Ecto neural progenitor cell (in vitro differentiated cells): ENCODE measurements at regions not wholly inside any gene's neighbourhood (a gene's known extent, or its start where the extent isn't known, plus 50 kb on each side); places are given as distances from the start of the nearest gene placed in this dataset.

Experiments
- DNase-seq: peaks from one replicate; pipeline ENCODE4 v3.0.0-alpha.2; 2018; ENCODE audit warnings: low spot score

- DNase-seq, result peak; percentile 30
These were observed 146.9 kb downstream of the KLF13 start for GRCh38 chr15:31473385-31474058.

DNA sequence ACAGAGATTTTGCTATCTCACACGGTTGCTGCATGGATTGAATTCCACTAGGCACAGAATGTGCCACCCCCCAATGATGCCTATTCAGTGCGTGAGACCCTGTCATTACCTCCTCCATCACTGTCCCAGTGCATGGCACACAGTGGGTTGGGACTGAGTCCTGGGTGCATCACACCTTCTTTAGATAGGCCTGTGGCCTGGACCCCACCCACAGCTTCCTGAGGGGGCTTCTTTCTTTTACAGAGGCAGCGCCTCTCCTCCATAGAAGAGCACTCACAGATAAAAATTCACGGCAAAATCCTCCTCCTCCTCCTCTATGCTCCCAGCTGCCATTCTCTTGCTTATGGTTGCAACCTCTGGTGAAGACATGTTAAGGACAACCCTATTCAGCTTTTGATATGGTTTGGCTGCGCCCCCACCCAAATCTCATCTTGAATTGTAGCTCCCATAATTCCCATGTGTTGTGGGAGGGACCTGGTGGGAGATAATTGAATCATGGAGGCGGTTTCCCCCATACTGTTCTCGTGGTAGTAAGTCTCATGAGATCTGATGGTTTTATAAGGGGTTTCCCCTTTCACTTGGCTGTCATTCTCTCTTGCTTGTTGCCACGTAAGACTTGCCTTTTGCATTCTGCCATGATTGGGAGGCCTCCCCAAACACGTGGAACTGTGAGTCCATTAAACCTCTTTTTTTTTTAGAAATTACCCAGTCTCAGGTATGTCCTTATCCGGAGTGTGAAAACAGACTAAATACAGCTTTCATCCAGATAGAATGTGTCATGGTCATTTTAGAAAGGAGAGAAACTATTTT lies 147.6 kb downstream of the KLF13 start:
- no peak for DNase-seq

- peak; percentile 29 for DNase-seq
These were observed 149.7 kb downstream of the KLF13 start for GRCh38 chr15:31476236-31476810.

- DNase-seq, result peak; percentile 27
These were observed 150.2 kb downstream of the KLF13 start for GRCh38 chr15:31476866-31477265.

DNA sequence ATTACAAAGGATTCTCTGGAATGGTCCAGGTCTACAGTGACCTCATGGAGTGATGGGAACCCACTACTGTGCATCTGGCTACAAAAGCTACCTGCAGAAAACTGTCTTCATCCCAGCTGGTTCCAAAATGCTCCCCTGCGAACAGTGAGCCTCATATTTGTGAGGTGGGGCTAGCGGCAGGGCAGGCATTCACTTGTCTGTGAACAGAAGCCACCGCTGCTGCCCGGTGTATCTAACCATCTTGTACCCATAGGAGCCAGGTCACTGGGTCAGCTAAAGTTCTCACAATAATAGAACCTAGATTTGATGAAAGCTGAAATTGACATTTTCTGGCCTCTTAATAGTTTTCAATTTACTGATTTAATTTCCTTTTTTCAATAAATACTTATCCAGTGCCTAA lies 150.7 kb downstream of the KLF13 start:
- no peak for DNase-seq

DNA sequence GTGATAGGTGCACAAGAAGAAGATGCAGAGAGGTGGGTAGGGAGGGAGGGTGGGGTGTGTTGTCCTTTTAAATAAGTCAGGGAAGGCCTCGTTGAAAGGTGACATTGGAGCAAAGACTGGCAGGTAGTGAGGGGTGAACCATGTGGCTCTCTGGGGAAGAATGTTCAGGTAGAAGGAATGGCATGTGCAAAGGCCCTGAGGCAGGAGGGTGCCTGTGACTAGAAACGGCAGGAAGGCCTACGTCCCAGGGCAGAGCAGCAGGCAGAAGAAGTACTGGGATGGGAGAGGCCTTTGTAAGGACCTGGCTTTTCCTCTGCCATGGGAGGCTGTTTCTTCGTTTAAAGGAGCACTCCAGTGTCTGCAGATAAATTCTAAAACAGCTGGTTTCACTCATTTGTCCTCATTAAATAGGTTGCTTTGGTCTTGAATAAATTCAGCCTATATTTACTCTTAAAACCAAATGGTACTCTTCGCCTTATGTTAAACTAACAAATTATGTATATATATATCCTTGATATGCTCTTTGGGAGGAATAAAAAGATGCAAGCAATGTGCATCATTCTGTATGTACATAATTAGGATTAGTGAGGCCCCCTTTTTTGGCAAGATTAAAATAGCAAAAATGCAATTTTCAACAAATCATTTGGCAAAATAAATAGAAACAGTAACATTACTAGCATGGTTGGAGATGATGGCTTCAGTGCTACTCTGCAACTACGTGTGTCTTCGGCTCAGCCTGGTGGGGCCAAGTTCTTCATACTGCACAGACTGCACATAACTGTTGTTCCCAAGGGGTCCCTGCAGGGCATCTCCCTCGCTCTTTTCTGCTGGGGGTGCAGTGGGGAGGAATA lies 151.4 kb downstream of the KLF13 start:
- DNase-seq, result no peak

GRCh38 chr15:31478702-31479221 lies 152.1 kb downstream of the KLF13 start:
- DNase-seq, result no peak

- no peak for DNase-seq
These were observed 153.9 kb downstream of the KLF13 start for GRCh38 chr15:31480356-31481025.

DNA sequence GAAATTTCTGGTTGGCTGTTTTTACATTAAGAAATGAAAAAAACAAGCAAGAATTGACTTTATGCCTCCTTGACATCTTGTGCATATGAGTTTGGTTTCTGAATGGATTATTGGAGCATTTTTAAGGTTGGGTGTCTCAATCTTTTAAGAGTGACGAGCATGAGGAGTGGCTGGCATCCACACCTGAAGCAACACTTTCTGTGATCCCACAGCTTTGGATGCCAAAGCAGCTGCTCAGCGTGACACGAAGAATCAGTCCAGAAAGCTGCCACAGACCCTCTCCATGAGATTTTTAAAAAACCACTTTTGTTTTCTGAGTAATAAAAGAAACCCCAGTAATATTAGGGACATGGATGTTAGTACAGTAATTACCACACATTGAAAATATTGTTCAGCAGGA lies 154.5 kb downstream of the KLF13 start:
- no peak for DNase-seq

DNA sequence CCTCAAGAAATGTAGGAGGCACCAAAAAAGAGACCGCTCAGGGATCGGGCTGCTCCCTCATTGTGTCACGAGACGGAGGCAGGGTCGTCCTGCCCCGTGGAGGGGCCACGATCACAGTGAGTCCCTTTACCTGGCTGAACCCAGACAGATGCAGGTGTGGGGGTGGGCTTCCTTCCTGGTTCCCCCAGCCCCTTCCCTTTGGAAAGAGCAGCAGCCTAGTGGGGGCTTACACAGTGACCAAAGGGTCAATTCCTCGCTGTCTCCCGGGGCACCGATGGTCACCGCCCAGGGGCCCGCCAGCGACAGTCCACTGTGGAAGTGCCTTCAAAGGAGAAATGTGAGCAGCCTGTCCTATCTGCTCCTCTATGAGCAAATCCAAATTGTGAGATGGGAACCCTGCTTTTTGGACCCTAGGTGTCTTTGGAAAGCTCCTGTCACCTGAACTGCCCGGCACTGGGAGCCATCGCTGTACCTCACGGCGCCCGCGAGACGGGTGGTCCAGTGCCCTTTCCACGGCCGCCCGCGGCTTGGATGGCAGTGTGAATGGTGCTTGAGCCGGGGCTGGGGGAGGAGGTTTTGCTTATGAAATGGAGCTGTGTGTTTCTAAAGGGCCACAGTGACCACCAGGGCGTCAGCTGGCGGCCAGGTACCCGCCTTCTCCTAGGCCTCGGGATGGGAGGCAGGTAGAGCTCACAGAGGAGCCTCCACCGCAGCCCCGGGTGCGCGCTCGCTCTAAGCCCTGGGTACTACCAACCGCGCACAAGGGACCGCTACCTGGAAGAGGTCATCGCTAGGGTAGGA lies 155.7 kb downstream of the KLF13 start:
- peak; percentile 25 for DNase-seq

DNA sequence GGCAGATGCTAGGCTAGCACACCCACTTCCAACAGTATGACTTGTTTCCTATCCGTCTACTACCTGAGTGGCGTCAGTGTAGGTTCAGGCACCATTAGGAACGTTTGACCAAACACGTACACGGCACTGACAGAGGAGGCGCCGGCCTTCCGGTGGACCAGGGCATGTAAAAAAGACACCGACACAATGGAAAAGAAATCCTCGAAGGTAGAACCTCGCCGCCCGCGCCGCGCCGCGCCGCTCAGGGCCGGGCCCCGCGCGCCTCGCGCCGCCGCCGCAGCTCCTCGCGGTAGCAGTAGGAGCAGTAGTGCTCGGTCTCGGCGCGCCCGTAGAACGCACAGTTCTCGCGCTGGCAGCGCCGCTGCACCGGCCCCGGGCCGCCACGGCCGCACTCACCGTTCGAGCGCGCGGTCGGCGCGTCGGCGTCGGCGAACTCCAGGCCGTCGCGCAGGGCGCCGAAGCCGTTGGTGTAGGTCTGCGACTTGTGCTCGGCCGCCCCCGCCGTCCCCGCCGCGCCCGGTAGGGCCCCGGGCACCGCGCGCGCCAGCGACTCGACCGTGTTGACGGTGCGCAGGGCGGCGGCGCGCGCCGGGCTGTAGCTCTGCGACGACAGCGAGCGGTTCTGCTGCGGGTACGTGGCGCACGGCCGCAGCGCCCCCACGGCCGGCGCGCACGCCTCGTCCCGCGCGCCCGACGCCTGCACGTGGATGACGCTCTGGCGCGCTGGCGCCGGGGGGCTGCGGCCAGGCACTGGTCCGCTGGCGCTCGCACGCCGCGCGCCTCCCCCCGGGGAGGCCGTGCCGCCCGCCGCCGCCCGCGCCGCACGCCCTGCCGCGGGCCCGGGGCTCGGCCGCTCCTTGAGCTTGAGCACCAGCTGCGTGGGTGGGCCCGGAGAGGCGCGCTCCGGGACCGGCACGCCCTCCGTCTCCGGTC lies 156.7 kb downstream of the KLF13 start:
- DNase-seq, result peak; percentile 37

GRCh38 chr15:31483986-31484951 lies 157.6 kb downstream of the KLF13 start:
- DNase-seq, result peak; percentile 26

GRCh38 chr15:31484986-31485385 lies 158.4 kb downstream of the KLF13 start:
- no peak for DNase-seq

DNA sequence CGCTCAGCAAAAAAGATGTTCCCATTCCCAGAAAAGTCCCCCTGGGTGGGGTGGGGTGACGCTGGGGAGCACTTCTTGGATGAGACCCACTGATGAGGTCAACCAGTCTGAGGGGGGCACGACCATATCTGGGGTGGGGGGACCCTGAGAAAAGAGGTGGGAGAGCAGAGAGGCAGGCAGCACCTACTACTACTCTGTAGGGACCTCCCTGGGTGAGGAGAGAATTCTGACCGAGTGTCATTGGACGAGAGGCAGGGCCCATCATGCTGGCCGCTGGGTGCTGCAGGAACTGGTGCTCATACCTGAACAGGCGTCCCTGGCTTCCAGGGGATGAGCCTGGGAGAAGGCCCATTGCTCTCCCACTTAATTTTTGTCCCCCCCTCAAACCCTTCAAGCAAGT lies 158.8 kb downstream of the KLF13 start:
- no peak for DNase-seq

DNA sequence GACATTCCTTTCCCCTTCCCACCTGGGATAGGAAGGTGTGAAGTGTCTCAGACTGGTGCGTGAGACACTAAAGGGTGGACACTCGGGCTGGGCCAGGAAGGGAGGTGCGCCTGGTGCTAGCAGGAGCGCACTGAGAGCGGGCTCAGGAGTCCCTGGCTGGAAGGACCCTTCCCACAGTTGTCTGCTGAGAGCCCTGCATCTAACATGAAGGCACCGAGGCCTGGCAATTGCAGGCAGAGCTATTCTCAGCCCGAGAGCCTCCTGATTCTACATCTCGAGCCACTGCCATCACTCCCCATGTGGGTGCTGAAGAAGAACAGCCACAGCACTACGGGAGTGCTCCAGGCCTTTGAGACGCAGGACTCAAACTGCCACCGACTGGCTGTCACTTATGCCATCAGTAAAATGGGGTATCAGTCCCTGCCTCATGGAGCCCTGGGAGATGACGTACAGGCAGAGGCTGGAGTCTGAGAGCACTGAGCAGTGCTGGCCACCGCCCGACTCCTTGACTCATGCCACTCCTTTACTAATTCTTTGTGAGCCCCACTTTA lies 159.4 kb downstream of the KLF13 start:
- DNase-seq, result no peak

DNA sequence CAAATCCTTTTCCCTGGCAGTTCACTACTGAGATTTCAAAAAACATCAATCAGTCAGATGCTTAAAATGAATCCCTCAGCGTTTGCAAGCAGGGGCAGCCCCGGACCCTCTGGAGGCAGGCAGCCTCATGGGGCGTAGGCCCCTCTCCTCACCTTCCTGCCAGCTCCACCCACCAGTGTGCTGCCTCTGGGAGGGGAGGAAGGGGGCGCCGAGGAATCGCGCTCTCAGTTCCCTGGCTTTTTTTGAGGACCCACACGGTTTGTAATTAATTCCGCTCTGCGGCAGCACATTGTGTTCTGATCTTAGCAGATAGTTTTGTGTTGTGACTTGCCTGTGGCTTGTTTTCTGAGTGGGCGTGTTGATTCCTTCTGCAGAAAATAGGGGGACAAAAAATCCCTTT lies 159.9 kb downstream of the KLF13 start:
- DNase-seq, result no peak

DNA sequence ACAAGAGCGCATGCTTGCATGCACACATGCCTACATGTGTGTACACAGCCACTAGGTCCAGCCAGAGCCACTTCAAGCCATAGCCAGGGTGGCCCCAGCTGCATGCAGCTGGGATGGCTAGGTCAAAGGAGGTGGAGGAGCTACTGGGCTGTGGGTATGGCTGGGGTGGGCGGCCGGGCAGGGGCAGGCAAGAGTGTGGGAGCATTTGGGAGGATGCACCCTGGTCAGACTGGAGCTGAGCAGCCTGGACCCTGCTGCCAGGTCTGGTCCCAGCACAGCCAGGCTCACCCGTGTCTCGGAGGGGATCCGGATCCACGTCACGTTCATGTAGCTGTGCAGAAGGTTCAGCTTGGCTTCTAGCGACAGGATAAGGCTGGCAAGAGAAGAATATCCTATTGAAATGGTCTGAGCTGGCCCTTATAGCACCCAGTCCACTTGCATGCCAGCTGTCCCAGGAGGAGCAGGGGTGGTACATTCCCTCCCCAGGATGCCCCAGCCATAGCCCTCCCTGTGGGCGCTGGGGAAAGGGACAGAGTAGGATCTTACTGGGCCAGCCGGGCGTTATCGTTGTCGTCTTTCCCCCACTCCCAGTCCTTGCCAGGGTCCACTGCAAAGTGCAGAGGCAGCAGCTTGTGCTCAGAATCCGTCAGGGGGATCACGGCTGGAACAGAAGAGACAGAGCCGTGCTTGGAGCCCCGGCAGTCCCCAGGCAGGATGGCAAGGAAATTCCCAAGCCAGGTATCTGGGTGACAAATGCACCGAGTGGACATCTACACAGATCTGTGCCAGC lies 160.5 kb downstream of the KLF13 start:
- peak; percentile 40 for DNase-seq
